Osteoblast (primary cell): ENCODE measurements at regions not wholly inside any gene's neighbourhood (a gene's known extent, or its start where the extent isn't known, plus 50 kb on each side); places are given as distances from the start of the nearest gene placed in this dataset.
A peak's percentile ranks its signal among the peaks of the same experiment; 100 is the strongest.

Experiments
- DNase-seq: peaks from one replicate; pipeline ENCODE4 v3.0.0; 2011; ENCODE audit warnings: low spot score, mixed read lengths; ENCODE audit not compliant: insufficient read length; ENCODE audit errors: missing footprints
- H2AFZ ChIP-seq: 2 replicates; pipeline ENCODE4 v1.6.0; 2011; ENCODE audit warnings: mild to moderate bottlenecking, low read length
- H3K27ac ChIP-seq: 2 replicates; pipeline ENCODE4 v1.5.1; 2011; ENCODE audit warnings: mild to moderate bottlenecking, low read depth, low read length, moderate library complexity
- H3K27me3 ChIP-seq: 2 replicates; pipeline ENCODE4 v1.6.0; 2012; ENCODE audit warnings: mild to moderate bottlenecking, control low read depth, inconsistent platforms, low read length, moderate library complexity; ENCODE audit not compliant: insufficient read depth
- H3K36me3 ChIP-seq: 2 replicates; pipeline ENCODE4 v1.5.1; 2011; ENCODE audit warnings: mild to moderate bottlenecking, low read length, control low read depth, moderate library complexity; ENCODE audit not compliant: insufficient read depth
- H3K4me1 ChIP-seq: 2 replicates; pipeline ENCODE4 v1.5.1; 2011; ENCODE audit warnings: mild to moderate bottlenecking, low read length, control low read depth, moderate library complexity; ENCODE audit not compliant: insufficient read depth
- H3K4me2 ChIP-seq: 2 replicates; pipeline ENCODE4 v1.6.0; 2011; ENCODE audit warnings: mild to moderate bottlenecking, low read length; ENCODE audit not compliant: insufficient read depth
- H3K4me3 ChIP-seq: fragments of 200-600 bp; sonication (generic); 3 replicates; pipeline ENCODE4 v1.5.1; 2012; ENCODE audit warnings: mild to moderate bottlenecking, low read length, inconsistent platforms; ENCODE audit not compliant: insufficient read depth
- H3K79me2 ChIP-seq: 2 replicates; pipeline ENCODE4 v1.6.0; 2012; ENCODE audit warnings: mild to moderate bottlenecking, low read length, control low read depth, inconsistent platforms; ENCODE audit not compliant: insufficient read depth
- H3K9me3 ChIP-seq: 2 replicates; pipeline ENCODE4 v1.5.1; 2011; ENCODE audit warnings: low read depth, low read length, control low read depth
- H4K20me1 ChIP-seq: 2 replicates; pipeline ENCODE4 v1.6.0; 2012; ENCODE audit warnings: mild to moderate bottlenecking, low read length, control low read depth; ENCODE audit not compliant: insufficient read depth
- CTCF ChIP-seq: IDR thresholded peaks from 2 replicates; pipeline ENCODE4 v1.5.1; 2011; ENCODE audit warnings: mild to moderate bottlenecking, low read depth, low read length, moderate library complexity; ENCODE audit errors: extremely low read depth

GRCh38 chr1:218728898-218729565 is 383.9 kb downstream of the TGFB2 start:
- H4K20me1 ChIP-seq = no peaks in the 10 kb centered on the region
- peak overlapping the region; percentile 14 for H2AFZ ChIP-seq
- no peaks in the 10 kb centered on the region for H3K27me3 ChIP-seq
- H3K27ac ChIP-seq = no peak overlapping the region
- no peaks in the 10 kb centered on the region for H3K9me3 ChIP-seq
- H3K36me3 ChIP-seq = no peaks in the 10 kb centered on the region
- H3K4me3 ChIP-seq = no peak overlapping the region
- TF ChIP-seq CTCF = no peak
- no peaks in the 10 kb centered on the region for H3K79me2 ChIP-seq
- no peak overlapping the region for H3K4me2 ChIP-seq
- DNase-seq = no peak
- no peaks in the 10 kb centered on the region for H3K4me1 ChIP-seq

- Histone ChIP-seq H3K9me3 (no peaks in the 10 kb centered on the region), H3K27ac (peak overlapping the region; percentile 69), H3K4me1 (peaks cover 21% of the 10 kb centered on the region), H3K79me2 (no peaks in the 10 kb centered on the region), H3K4me2 (peak overlapping the region; percentile 47), H4K20me1 (no peaks in the 10 kb centered on the region), H3K27me3 (no peaks in the 10 kb centered on the region), H3K36me3 (no peaks in the 10 kb centered on the region), H2AFZ (no peak overlapping the region), H3K4me3 (no peak overlapping the region)
- no peak for TF ChIP-seq CTCF
- peak; percentile 51 for DNase-seq
Measured at GRCh38 chr1:218735436-218736032, 390.4 kb downstream of the TGFB2 start.

- no peak overlapping the region for H3K4me3 ChIP-seq
- H3K27ac ChIP-seq = no peak overlapping the region
- no peak overlapping the region for H2AFZ ChIP-seq
- peak; percentile 45 for DNase-seq
- H3K36me3 ChIP-seq = no peaks in the 10 kb centered on the region
- no peaks in the 10 kb centered on the region for H3K9me3 ChIP-seq
- H3K4me2 ChIP-seq = no peak overlapping the region
- H3K4me1 ChIP-seq = peaks cover 17% of the 10 kb centered on the region
- TF ChIP-seq CTCF = no peak
- H3K79me2 ChIP-seq = no peaks in the 10 kb centered on the region
- no peaks in the 10 kb centered on the region for H3K27me3 ChIP-seq
- no peaks in the 10 kb centered on the region for H4K20me1 ChIP-seq
Measured at GRCh38 chr1:218739426-218739825, 394.3 kb downstream of the TGFB2 start.

GRCh38 chr1:218741852-218742251 is 396.7 kb downstream of the TGFB2 start:
- DNase-seq = no peak
- H4K20me1 ChIP-seq = no peaks in the 10 kb centered on the region
- no peaks in the 10 kb centered on the region for H3K27me3 ChIP-seq
- no peaks in the 10 kb centered on the region for H3K36me3 ChIP-seq
- H3K9me3 ChIP-seq = no peaks in the 10 kb centered on the region
- H3K4me1 ChIP-seq = no peaks in the 10 kb centered on the region
- no peak overlapping the region for H3K4me2 ChIP-seq
- no peaks in the 10 kb centered on the region for H3K79me2 ChIP-seq
- H3K27ac ChIP-seq = no peak overlapping the region
- no peak overlapping the region for H2AFZ ChIP-seq
- no peak for TF ChIP-seq CTCF
- H3K4me3 ChIP-seq = no peak overlapping the region
